GM12878 (cell line): ENCODE measurements at regions not wholly inside any gene's neighbourhood (a gene's known extent, or its start where the extent isn't known, plus 50 kb on each side); places are given as distances from the start of the nearest gene placed in this dataset.

Experiments used
- ATAC-seq: fragments of 200-7000 bp; cut with Tn5 transposase; 3 replicates; pipeline ENCODE4 v1.9.1; 2020; ENCODE audit warnings: mild to moderate bottlenecking, moderate library complexity
- BruUV-seq: library from RNA; stranded (reverse); fragments of 400-500 nt; replicated peaks from 2 replicates; lab custom pipeline; 2021; lab: Mats Ljungman, UMichigan
- CTCF ChIA-PET: fragments of 300-600 bp; sonication (Branson Sonifier 250); formaldehyde crosslinking; extraction: SDS; loops from one replicate; lab custom pipeline; 2021; ENCODE audit warnings: inconsistent platforms; lab: Yijun Ruan, JAX
- POLR2A ChIA-PET: fragments of 350-600 bp; formaldehyde crosslinking; extraction: SDS; loops from one replicate; lab custom pipeline; 2021; ENCODE audit warnings: inconsistent platforms; lab: Charles Lee
- RAD21 ChIA-PET: fragments of 300-600 bp; sonication (Branson Sonifier 250); formaldehyde crosslinking; loops from one replicate; lab custom pipeline; 2023; ENCODE audit warnings: antibody characterized with exemption; ENCODE audit not compliant: unreplicated experiment; lab: Charles Lee
- SMC1A ChIA-PET: fragments of 300-600 bp; sonication (Branson Sonifier 250); formaldehyde crosslinking; loops from one replicate; lab custom pipeline; 2023; ENCODE audit not compliant: unreplicated experiment, uncharacterized antibody; lab: Charles Lee
- DNase-seq: peaks from one replicate; pipeline ENCODE4 v3.0.0-alpha.2; 2011; ENCODE audit warnings: low read depth, low spot score
- FAIRE-seq: peaks from 3 replicates; lab custom pipeline; 2011; peaks lifted over from hg19 to GRCh38; lab: Jason Lieb, UNC
- H2AFZ ChIP-seq: 2 replicates; pipeline ENCODE4 v1.6.0; 2011; ENCODE audit warnings: low read depth, low read length, control low read depth; ENCODE audit not compliant: control insufficient read depth
- H3K27ac ChIP-seq: 2 replicates; pipeline ENCODE4 v1.5.1; 2011; ENCODE audit warnings: control low read depth; ENCODE audit not compliant: control insufficient read depth, insufficient read depth
- H3K27me3 ChIP-seq, 2 experiments: replicated peaks in 1 of 2; 2 replicates each; pipeline versions ENCODE4 v1.6.0 to v1.6.1; 2011; ENCODE audit warnings: low read length in 1 of 2; ENCODE audit not compliant: control insufficient read depth in 2 of 2, insufficient read depth in 2 of 2
- H3K36me3 ChIP-seq, 2 experiments: 2 replicates each; pipeline ENCODE4 v1.5.1; 2011; ENCODE audit warnings: low read length in 1 of 2; ENCODE audit not compliant: control insufficient read depth in 2 of 2, insufficient read depth in 2 of 2
- H3K4me1 ChIP-seq: 2 replicates; pipeline ENCODE4 v1.6.1; 2011; ENCODE audit warnings: mild to moderate bottlenecking, low read length, moderate library complexity, mixed read lengths; ENCODE audit not compliant: control insufficient read depth, insufficient read depth
- H3K4me2 ChIP-seq: 2 replicates; pipeline ENCODE4 v1.6.0; 2011; ENCODE audit warnings: control low read depth; ENCODE audit not compliant: control insufficient read depth, insufficient read depth
- H3K4me3 ChIP-seq: fragments of 200-600 bp; sonication (generic); 2 replicates; pipeline ENCODE4 v1.5.1; 2016
- H3K79me2 ChIP-seq: 2 replicates; pipeline ENCODE4 v1.6.0; 2011; ENCODE audit warnings: low read length; ENCODE audit not compliant: control insufficient read depth, insufficient read depth
- H3K9ac ChIP-seq: 2 replicates; pipeline ENCODE4 v1.8.0; 2011; ENCODE audit warnings: low read length, control low read depth, mixed read lengths; ENCODE audit not compliant: control insufficient read depth, insufficient read depth
- H3K9me3 ChIP-seq: replicated peaks from 3 replicates; pipeline ENCODE4 v1.5.1; 2011; ENCODE audit warnings: mild to moderate bottlenecking, low read length; ENCODE audit not compliant: control insufficient read depth, insufficient read depth
- H4K20me1 ChIP-seq: 2 replicates; pipeline ENCODE4 v1.6.0; 2011; ENCODE audit not compliant: control insufficient read depth, insufficient read depth
- BCL3 ChIP-seq: IDR thresholded peaks from 2 replicates; pipeline ENCODE4 v1.6.1; 2011; ENCODE audit warnings: borderline replicate concordance, low read depth, mild to moderate bottlenecking, moderate library complexity, low read length; ENCODE audit not compliant: insufficient read depth, poor library complexity, severe bottlenecking
- CBX5 ChIP-seq: sonication (generic); IDR thresholded peaks from 2 replicates; pipeline ENCODE4 v1.6.1; 2016; ENCODE audit warnings: low read depth, moderate library complexity, mild to moderate bottlenecking, inconsistent platforms
- FOS ChIP-seq: IDR thresholded peaks from 3 replicates; pipeline ENCODE4 v1.6.1; 2011; ENCODE audit warnings: borderline replicate concordance; ENCODE audit not compliant: insufficient read length; ENCODE audit errors: extremely low read depth
- HDAC2 ChIP-seq: fragments of 200-600 bp; sonication (generic); IDR thresholded peaks from 2 replicates; pipeline ENCODE4 v1.6.1; 2017
- HDGF ChIP-seq: fragments of 450-650 bp; IDR thresholded peaks from 2 replicates; pipeline ENCODE4 v1.6.1; 2016; ENCODE audit warnings: antibody characterized with exemption
- MAX ChIP-seq: IDR thresholded peaks from 2 replicates; pipeline ENCODE4 v1.6.1; 2012; ENCODE audit warnings: low read depth, low read length, improper control_type of control experiment
- NFYB ChIP-seq: IDR thresholded peaks from 2 replicates; pipeline ENCODE4 v1.6.1; 2011; ENCODE audit warnings: low read depth, mild to moderate bottlenecking, low read length, improper control_type of control experiment, moderate library complexity; ENCODE audit not compliant: insufficient read depth
- NR2C1 ChIP-seq: fragments of 450-650 bp; IDR thresholded peaks from 2 replicates; pipeline ENCODE4 v1.6.1; 2017; ENCODE audit warnings: antibody characterized with exemption, mild to moderate bottlenecking, moderate library complexity
- PAX5 ChIP-seq: IDR thresholded peaks from 2 replicates; pipeline ENCODE4 v1.6.1; 2011; ENCODE audit warnings: low read depth, low read length, borderline replicate concordance
- PKNOX1 ChIP-seq: fragments of 450-650 bp; IDR thresholded peaks from 2 replicates; pipeline ENCODE4 v1.6.1; 2016; ENCODE audit warnings: mild to moderate bottlenecking
- PML ChIP-seq: IDR thresholded peaks from 2 replicates; pipeline ENCODE4 v1.6.1; 2012; ENCODE audit warnings: low read length, inconsistent platforms
- POLR2AphosphoS5 ChIP-seq: IDR thresholded peaks from 2 replicates; pipeline ENCODE4 v1.6.1; 2011; ENCODE audit warnings: mild to moderate bottlenecking, low read length, inconsistent platforms
- SUZ12 ChIP-seq: fragments of 200-600 bp; sonication (generic); IDR thresholded peaks from one replicate; pipeline ENCODE4 v1.6.1; 2018; ENCODE audit warnings: antibody characterized with exemption, mild to moderate bottlenecking; ENCODE audit not compliant: unreplicated experiment
- ZBED1 ChIP-seq: IDR thresholded peaks from 2 replicates; pipeline ENCODE4 v1.6.1; 2016; ENCODE audit warnings: borderline replicate concordance
- ZBTB40 ChIP-seq: fragments of 450-650 bp; IDR thresholded peaks from 2 replicates; pipeline ENCODE4 v1.6.1; 2016; ENCODE audit warnings: mild to moderate bottlenecking, moderate library complexity, borderline replicate concordance
- ZNF24 ChIP-seq: fragments of 450-650 bp; IDR thresholded peaks from 2 replicates; pipeline ENCODE4 v1.6.1; 2017; ENCODE audit warnings: antibody characterized with exemption, mild to moderate bottlenecking
- ZNF622 ChIP-seq: fragments of 450-650 bp; IDR thresholded peaks from 2 replicates; pipeline ENCODE4 v1.6.1; 2017; ENCODE audit warnings: mild to moderate bottlenecking, inconsistent platforms
- ZZZ3 ChIP-seq: IDR thresholded peaks from 2 replicates; pipeline ENCODE4 v1.6.1; 2011; ENCODE audit warnings: low read depth; ENCODE audit not compliant: control insufficient read depth, insufficient read length
- WGBS: methylation state at CpG from one replicate; pipeline ENCODE4 v1.1.6; 2016; ENCODE audit warnings: low lambda C conversion rate; ENCODE audit not compliant: insufficient replicate concordance, insufficient coverage; ENCODE audit errors: missing lambda C conversion rate; 5-methylcytosine and 5-hydroxymethylcytosine counted together
- in situ Hi-C: fragments of 300-500 bp; cut with MboI; formaldehyde crosslinking; loops from 9 replicates; pipeline ENCODE4 v1.14.3; 2018; ENCODE audit warnings: mixed read lengths
- intact Hi-C: fragments of 100-400 bp; cut with micrococcal nuclease; formaldehyde crosslinking; loops from one replicate; pipeline ENCODE4 v1.14.2; 2022; ENCODE audit not compliant: unreplicated experiment

GRCh38 chrX:7269991-7270390 is 122.0 kb upstream of the PUDP start:
- in situ Hi-C loops (no loop called here), intact Hi-C loops (loop anchor here (10.0 kb wide), 1 partner anchor 215 kb away; no protein-coding TSS in a partner anchor)
- Histone ChIP-seq H3K4me2 (no peak overlapping the region), H3K36me3 (no peaks in the 10 kb centered on the region), H3K9me3 (no peaks in the 10 kb centered on the region; the same call in 2 of the 3 replicates), H3K79me2 (no peaks in the 10 kb centered on the region), H3K4me1 (no peaks in the 10 kb centered on the region), H3K4me3 (no peak overlapping the region), H4K20me1 (no peaks in the 10 kb centered on the region), H3K27ac (no peak overlapping the region), H2AFZ (no peak overlapping the region), H3K9ac (no peak overlapping the region), H3K27me3 (no peaks in the 10 kb centered on the region)
- ChIA-PET POLR2A (no interaction called here), SMC1A (interaction anchor here (1.6 to 1.7 kb wide), 2 partner anchors 14 to 18 kb away, joined by 3 to 5 read pairs; no protein-coding TSS in a partner anchor), CTCF (no interaction called here), RAD21 (no interaction called here)
- DNase-seq (no peak), FAIRE-seq (no peak), ATAC-seq (no peak)
- 65% methylated on average over 3 of the region's 3 CpGs for WGBS
- no TSS peak for BruUV-seq
- TF ChIP-seq ZNF622 (no peak), PML (no peak), SUZ12 (no peak), POLR2AphosphoS5 (no peak), ZNF24 (no peak), PAX5 (no peak), ZBED1 (no peak), NR2C1 (no peak), CBX5 (no peak), PKNOX1 (no peak), FOS (no peak), MAX (no peak), ZZZ3 (no peak), HDGF (no peak), ZBTB40 (no peak), HDAC2 (no peak), BCL3 (no peak), NFYB (no peak)
